ENCODE measurements at regions not wholly inside any gene's neighbourhood (a gene's known extent, or its start where the extent isn't known, plus 50 kb on each side); places are given as distances from the start of the nearest gene placed in this dataset.

DNA sequence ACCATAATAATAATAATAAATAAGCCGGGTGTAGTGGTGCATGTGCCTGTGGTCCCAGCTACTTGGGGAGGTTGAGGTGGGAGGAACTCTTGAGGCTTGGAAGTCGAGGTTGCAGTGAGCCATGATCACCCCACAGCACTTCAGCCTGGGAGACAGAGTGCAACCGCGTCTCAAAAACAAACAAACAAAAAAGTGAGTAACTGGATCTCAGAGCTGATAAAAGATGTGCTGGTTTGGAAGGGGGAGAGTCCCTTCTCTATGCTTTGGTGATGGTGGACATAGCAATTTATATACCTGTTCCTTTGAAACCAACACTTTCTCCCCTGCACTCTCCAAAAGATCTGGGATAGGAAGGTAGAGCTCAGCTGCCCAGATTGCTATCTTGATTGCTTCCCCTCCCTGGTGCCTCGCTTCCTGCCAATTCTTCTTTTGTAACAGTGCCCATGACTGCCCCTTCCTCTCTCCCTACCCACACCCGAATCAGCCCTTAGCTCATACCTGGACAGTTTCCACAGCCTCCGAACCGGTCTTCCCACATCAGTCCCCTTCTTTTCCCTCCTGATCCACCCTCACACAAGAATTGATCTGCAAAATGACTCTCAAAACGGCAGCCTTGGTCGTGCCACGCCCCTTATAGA lies 55.1 kb upstream of the UBE2E1 start:
- intact Hi-C loops (cut with micrococcal nuclease): no loop called here

DNA sequence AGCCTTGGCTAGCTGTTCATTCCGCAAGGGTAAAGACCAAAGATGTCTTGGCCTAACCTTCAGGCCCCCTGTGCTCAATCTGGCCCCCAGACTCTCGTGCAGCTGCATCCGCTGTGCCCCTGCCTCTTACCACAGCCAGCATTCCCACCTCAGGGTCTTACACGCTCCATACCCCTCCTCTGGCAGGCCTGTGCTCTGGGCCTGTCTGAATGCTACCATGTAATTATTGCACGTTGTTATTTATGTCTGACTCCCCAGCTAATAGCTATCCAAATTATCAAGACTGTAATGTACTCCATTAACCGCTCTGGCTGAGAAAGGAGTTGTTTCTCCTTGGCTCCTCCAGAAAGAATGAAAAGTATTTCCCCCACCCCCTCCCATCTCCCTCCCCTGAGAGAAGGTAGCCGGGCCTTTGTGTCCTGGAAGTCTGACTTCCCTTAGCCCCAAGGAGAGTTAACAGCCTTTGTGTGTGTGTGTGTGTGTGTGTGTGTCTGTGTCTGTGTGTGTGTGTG lies 54.5 kb upstream of the UBE2E1 start:
- H3K36me3 ChIP-seq (replicated peaks in 1 of 2; ENCODE audit: control extremely low read depth in 1 of 2, control insufficient read depth in 1 of 2, extremely low read depth in 1 of 2, insufficient read depth in 2 of 2, low read length in 1 of 2): no peaks in the 10 kb centered on the region
- H3K27me3 Mint-ChIP-seq: no peaks in the 10 kb centered on the region
- H3K9me3 Mint-ChIP-seq (ENCODE audit: insufficient read depth): no peaks in the 10 kb centered on the region
- no peak overlapping the region for H3K4me3 Mint-ChIP-seq
- no peak overlapping the region for H3K9ac ChIP-seq (ENCODE audit: low read length)
- H3K4me2 ChIP-seq (replicated peaks; ENCODE audit: low read depth, low read length, poor library complexity, severe bottlenecking): no peak overlapping the region
- WGBS (ENCODE audit: insufficient coverage): 86% methylated on average over 5 of the region's 7 CpGs
- no peak overlapping the region for H3K27ac Mint-ChIP-seq
- no peak for DNase-seq
- ChIA-PET CTCF (no interaction called here), POLR2A (no interaction called here)
- peaks cover 9% of the 10 kb centered on the region for H3K4me1 Mint-ChIP-seq
- H3K79me2 ChIP-seq (ENCODE audit: control insufficient read depth, insufficient read depth, low read length): no peaks in the 10 kb centered on the region
- peaks cover 0 to 2% (median 0%) of the 10 kb centered on the region in 4 experiments for H3K27me3 ChIP-seq (replicated peaks in 1 of 4; ENCODE audit: control extremely low read depth in 1 of 4, control insufficient read depth in 3 of 4, insufficient read depth in 4 of 4, low read length in 3 of 4)
- no peaks in the 10 kb centered on the region for H3K9me3 ChIP-seq (ENCODE audit: control extremely low read depth in 1 of 3, control insufficient read depth in 2 of 3, insufficient read depth in 1 of 3, low read length in 2 of 3)
- H3K27ac ChIP-seq (ENCODE audit: low read length in 2 of 2): no peak overlapping the region
- no peaks in the 10 kb centered on the region for H4K20me1 ChIP-seq (ENCODE audit: control insufficient read depth, insufficient read depth, low read length, poor library complexity, severe bottlenecking)
- H3K4me3 ChIP-seq (ENCODE audit: control extremely low read depth in 1 of 5, extremely low read depth in 1 of 5, insufficient read depth in 1 of 5, low read depth in 2 of 5, low read length in 4 of 5): no peak overlapping the region
- peaks cover 0 to 3% of the 10 kb centered on the region in 2 donors for H3K4me1 ChIP-seq (ENCODE audit: control insufficient read depth in 2 of 2, insufficient read depth in 2 of 2, low read length in 2 of 2)
- no peak overlapping the region for H2AFZ ChIP-seq (ENCODE audit: insufficient read depth, low read depth, low read length, poor library complexity, severe bottlenecking)
- TF ChIP-seq EZH2 (IDR thresholded peaks at IDR 0.05; ENCODE audit: borderline replicate concordance, insufficient read depth, low read depth, low read length, poor library complexity, severe bottlenecking): no peak
- intact Hi-C loops (cut with micrococcal nuclease): no loop called here
- no peak for ATAC-seq (ENCODE audit: low read depth)

More for the DNA sequence above, 55.1 kb upstream of the UBE2E1 start:
- Histone ChIP-seq H3K4me1 (ENCODE audit: control insufficient read depth in 2 of 2, insufficient read depth in 2 of 2, low read length in 2 of 2) (peaks cover 0 to 3% of the 10 kb centered on the region in 2 donors), H3K4me3 (ENCODE audit: control extremely low read depth in 1 of 5, extremely low read depth in 1 of 5, insufficient read depth in 1 of 5, low read depth in 2 of 5, low read length in 4 of 5) (no peak overlapping the region), H3K9me3 (ENCODE audit: control extremely low read depth in 1 of 3, control insufficient read depth in 2 of 3, insufficient read depth in 1 of 3, low read length in 2 of 3) (no peaks in the 10 kb centered on the region), H2AFZ (ENCODE audit: insufficient read depth, low read depth, low read length, poor library complexity, severe bottlenecking) (no peak overlapping the region), H3K27me3 (replicated peaks in 1 of 4; ENCODE audit: control extremely low read depth in 1 of 4, control insufficient read depth in 3 of 4, insufficient read depth in 4 of 4, low read length in 3 of 4) (peaks cover 0 to under 1% (median 0%) of the 10 kb centered on the region in 4 experiments), H3K4me2 (replicated peaks; ENCODE audit: low read depth, low read length, poor library complexity, severe bottlenecking) (no peak overlapping the region), H3K27ac (ENCODE audit: low read length in 2 of 2) (no peak overlapping the region), H3K36me3 (replicated peaks in 1 of 2; ENCODE audit: control extremely low read depth in 1 of 2, control insufficient read depth in 1 of 2, extremely low read depth in 1 of 2, insufficient read depth in 2 of 2, low read length in 1 of 2) (no peaks in the 10 kb centered on the region), H3K79me2 (ENCODE audit: control insufficient read depth, insufficient read depth, low read length) (no peaks in the 10 kb centered on the region), H4K20me1 (ENCODE audit: control insufficient read depth, insufficient read depth, low read length, poor library complexity, severe bottlenecking) (no peaks in the 10 kb centered on the region), H3K9ac (ENCODE audit: low read length) (no peak overlapping the region)
- Mint-ChIP-seq H3K4me1 (peaks cover 9% of the 10 kb centered on the region), H3K9me3 (ENCODE audit: insufficient read depth) (no peaks in the 10 kb centered on the region), H3K4me3 (no peak overlapping the region), H3K27me3 (no peaks in the 10 kb centered on the region), H3K27ac (no peak overlapping the region)
- no peak for TF ChIP-seq EZH2 (IDR thresholded peaks at IDR 0.05; ENCODE audit: borderline replicate concordance, insufficient read depth, low read depth, low read length, poor library complexity, severe bottlenecking)
- TF ChIP-seq, protein P1, sequence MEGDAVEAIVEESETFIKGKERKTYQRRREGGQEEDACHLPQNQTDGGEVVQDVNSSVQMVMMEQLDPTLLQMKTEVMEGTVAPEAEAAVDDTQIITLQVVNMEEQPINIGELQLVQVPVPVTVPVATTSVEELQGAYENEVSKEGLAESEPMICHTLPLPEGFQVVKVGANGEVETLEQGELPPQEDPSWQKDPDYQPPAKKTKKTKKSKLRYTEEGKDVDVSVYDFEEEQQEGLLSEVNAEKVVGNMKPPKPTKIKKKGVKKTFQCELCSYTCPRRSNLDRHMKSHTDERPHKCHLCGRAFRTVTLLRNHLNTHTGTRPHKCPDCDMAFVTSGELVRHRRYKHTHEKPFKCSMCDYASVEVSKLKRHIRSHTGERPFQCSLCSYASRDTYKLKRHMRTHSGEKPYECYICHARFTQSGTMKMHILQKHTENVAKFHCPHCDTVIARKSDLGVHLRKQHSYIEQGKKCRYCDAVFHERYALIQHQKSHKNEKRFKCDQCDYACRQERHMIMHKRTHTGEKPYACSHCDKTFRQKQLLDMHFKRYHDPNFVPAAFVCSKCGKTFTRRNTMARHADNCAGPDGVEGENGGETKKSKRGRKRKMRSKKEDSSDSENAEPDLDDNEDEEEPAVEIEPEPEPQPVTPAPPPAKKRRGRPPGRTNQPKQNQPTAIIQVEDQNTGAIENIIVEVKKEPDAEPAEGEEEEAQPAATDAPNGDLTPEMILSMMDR (IDR thresholded peaks at IDR 0.05): no peak
- WGBS (ENCODE audit: insufficient coverage): 53% methylated on average over 8 of the region's 11 CpGs
- ChIA-PET POLR2A (no interaction called here), CTCF (no interaction called here)
- ATAC-seq (ENCODE audit: low read depth): no peak
- DNase-seq: no peak

Measured in B cell (primary cell).